Fibroblast of mammary gland (primary cell): ENCODE measurements at regions not wholly inside any gene's neighbourhood (a gene's known extent, or its start where the extent isn't known, plus 50 kb on each side); places are given as distances from the start of the nearest gene placed in this dataset.
A peak's percentile ranks its signal among the peaks of the same experiment; 100 is the strongest.

Experiments
- DNase-seq: peaks from one replicate; pipeline ENCODE4 v3.0.0-alpha.2; 2010; ENCODE audit warnings: low read depth
- H3K4me3 ChIP-seq: 2 replicates; pipeline ENCODE4 v1.5.1; 2011; ENCODE audit warnings: low read depth, mild to moderate bottlenecking, low read length, moderate library complexity; ENCODE audit not compliant: control insufficient read depth
- TF ChIP-seq, protein P1 (sequence below): conservative IDR thresholded peaks from 2 replicates; pipeline ENCODE4 v1.5.1; 2011; ENCODE audit warnings: low read depth, low read length, inconsistent platforms; ENCODE audit not compliant: control insufficient read depth, insufficient read depth

DNA sequence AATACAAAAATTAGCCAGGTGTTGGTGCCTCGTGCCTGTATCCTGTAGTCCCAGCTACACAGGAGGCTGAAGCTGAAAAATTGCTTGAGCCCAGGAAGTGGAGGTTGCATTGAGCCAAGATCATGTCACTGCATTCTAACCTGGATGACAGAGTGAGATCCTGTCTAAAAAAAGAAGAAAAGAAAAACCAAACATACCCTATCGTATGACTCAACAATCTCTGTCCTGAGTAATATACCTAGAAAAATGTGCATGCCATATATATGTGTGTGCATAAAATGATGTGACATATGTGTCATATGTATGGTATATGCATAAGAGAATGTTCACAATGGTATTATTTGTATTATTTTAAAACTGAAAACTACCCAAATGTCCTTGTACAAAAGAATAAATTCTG lies 261.5 kb upstream of the CLEC14A start:
- no peak overlapping the region for H3K4me3 ChIP-seq
- no peak for DNase-seq
- TF ChIP-seq, protein P1, sequence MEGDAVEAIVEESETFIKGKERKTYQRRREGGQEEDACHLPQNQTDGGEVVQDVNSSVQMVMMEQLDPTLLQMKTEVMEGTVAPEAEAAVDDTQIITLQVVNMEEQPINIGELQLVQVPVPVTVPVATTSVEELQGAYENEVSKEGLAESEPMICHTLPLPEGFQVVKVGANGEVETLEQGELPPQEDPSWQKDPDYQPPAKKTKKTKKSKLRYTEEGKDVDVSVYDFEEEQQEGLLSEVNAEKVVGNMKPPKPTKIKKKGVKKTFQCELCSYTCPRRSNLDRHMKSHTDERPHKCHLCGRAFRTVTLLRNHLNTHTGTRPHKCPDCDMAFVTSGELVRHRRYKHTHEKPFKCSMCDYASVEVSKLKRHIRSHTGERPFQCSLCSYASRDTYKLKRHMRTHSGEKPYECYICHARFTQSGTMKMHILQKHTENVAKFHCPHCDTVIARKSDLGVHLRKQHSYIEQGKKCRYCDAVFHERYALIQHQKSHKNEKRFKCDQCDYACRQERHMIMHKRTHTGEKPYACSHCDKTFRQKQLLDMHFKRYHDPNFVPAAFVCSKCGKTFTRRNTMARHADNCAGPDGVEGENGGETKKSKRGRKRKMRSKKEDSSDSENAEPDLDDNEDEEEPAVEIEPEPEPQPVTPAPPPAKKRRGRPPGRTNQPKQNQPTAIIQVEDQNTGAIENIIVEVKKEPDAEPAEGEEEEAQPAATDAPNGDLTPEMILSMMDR: no peak

DNA sequence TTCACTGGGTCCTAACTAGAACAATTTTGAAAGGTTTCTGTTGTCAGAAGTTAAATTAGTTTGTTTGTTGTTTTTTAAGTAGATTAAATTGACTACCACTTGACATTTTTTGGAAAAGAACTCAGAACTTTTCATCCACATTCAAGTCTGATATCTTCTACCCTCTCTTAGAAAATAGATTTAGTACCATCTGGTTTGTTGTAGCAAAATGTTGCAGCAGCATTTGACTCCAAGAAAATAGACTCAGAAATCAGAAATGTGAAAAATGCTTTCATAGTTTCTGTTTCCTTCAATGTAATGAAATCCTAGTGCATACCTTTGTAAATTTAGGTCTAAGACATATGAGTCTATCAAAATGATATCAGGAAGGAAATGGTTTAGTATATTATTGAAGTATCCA lies 256.3 kb upstream of the CLEC14A start:
- DNase-seq: no peak
- TF ChIP-seq, protein P1: no peak
- no peak overlapping the region for H3K4me3 ChIP-seq

DNA sequence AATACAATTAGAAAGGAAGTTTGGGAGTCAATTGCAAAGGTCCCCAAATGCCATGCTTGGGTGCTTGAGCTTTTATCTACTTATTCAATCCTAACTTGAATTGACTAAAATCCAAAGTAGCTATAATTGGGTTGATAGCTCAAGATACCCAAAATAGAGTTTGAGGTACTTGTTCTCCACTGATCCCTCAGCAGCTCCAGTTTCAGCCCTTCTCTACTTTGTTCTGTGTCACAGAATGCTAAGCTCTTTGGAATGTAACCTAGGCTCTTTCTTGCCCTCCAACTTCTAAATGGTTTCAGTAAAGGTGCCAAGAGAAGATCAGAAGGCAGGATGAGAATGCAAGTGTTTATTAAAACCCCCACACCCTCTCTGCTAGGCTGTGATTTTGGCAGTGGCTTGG lies 251.4 kb upstream of the CLEC14A start:
- H3K4me3 ChIP-seq: no peak overlapping the region
- DNase-seq: no peak
- TF ChIP-seq, protein P1: no peak

DNA sequence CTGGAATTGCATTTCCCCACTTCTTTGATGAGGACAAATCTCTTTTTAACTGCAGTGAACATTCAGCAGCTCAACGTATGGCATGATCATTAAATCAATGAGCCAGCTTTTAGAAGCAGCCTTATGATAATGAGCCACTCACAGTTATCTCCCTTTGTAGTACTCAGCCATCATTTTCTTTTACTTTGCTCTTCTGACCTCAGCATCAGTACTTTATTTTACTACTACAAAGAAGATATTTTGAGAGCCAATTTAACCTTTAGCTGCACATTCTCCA lies 250.0 kb upstream of the CLEC14A start:
- DNase-seq: no peak
- TF ChIP-seq, protein P1: no peak
- H3K4me3 ChIP-seq: no peak overlapping the region

DNA sequence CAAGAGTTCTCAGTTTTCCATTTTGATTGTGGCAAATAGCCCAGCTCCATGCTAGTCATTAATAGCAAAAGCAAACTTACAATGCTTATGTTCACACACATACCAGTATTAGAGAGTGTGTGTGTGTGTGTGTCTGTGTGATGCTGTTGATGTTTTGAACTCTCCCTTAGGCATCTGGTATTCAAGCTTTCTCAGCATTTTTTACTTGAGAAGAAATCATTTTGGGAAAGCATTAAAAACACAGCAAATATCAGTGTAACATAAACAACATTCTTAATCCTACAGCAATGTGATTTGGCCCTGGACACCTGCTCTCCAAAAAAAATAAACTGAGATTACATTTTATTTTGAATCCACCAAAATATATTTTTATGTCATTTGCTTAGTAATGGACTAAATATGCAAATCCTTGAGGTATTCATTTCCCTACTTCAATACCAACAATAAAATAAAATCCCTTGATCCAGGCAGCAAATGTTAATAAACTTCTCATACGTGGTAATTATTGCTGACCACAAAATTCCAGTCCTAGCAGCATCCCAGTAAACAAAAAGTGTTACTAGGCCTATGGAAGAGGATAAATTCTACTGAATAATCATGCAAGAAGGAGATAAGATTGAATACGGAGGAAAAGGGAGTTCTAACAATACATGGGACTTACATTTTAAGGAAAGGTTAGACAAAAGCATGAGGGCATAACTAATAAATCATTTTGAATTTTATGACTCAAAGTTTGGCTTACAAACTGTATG lies 249.5 kb upstream of the CLEC14A start:
- DNase-seq: peak; percentile 24
- TF ChIP-seq, protein P1: no peak
- H3K4me3 ChIP-seq: no peak overlapping the region

DNA sequence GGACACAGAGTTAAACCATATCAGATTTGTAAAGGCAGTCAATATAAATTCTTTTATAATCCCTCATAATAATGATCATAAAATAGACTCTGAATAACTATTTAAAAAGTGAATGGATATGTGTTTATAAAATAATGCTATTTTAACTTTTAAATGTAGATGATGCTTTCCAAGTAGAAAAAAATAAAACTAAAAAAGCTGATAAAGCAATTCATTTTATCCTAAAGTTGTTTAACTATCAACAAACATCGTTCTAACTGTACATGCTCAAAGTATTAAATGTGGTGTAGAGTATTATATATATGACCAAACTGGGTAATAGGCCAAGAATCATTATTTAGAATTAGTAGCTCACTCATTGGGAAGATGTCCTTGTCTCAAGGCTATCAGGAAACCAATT lies 248.3 kb upstream of the CLEC14A start:
- DNase-seq: no peak
- H3K4me3 ChIP-seq: no peak overlapping the region
- TF ChIP-seq, protein P1: no peak

DNA sequence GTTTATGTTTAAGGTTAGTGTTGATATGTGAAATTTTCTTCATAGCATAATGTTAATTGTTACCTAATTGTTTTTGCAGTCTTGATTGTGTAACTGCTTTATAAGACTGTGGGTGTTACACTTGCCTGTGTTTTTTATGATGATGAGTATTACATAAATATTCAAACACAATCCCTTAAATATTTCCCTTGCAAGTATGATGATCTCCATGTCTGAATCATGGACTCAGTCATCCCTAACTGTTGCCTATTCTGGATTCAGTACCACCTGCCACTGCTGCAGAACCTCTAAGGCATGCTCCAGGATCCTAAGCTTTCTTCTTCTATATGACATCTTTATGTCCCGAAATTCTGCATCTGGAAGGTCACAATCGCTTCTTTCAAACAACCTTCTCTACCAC lies 246.3 kb upstream of the CLEC14A start:
- TF ChIP-seq, protein P1: no peak
- no peak for DNase-seq
- H3K4me3 ChIP-seq: no peak overlapping the region
